Testis (tissue), 2 donors: ENCODE measurements at regions not wholly inside any gene's neighbourhood (a gene's known extent, or its start where the extent isn't known, plus 50 kb on each side); places are given as distances from the start of the nearest gene placed in this dataset.
"Not testable (repeated sequence)": the region's sequence is repeated elsewhere in the genome, so short reads cannot be mapped to it uniquely, and the experiment has no call there.

ENCODE experiments used
- DNase-seq: peaks from one replicate; pipeline ENCODE4 v3.0.0-alpha.2; 2019
- H3K27ac ChIP-seq, 2 donors: fragments of 200-600 bp; sonication (generic); one replicate each; pipeline ENCODE4 v1.5.1; 2019
- H3K27me3 ChIP-seq: fragments of 200-600 bp; sonication (generic); one replicate; pipeline ENCODE4 v1.5.1; 2019
- H3K36me3 ChIP-seq: fragments of 200-600 bp; sonication (generic); one replicate; pipeline ENCODE4 v1.5.1; 2017; ENCODE audit warnings: low read depth; ENCODE audit errors: missing control alignments
- H3K4me1 ChIP-seq: fragments of 200-600 bp; sonication (generic); one replicate; pipeline ENCODE4 v1.5.1; 2019
- H3K4me3 ChIP-seq, 2 donors: fragments of 200-600 bp; sonication (generic); one replicate each; pipeline ENCODE4 v1.5.1; 2017 to 2019
- H3K9me3 ChIP-seq: fragments of 200-600 bp; sonication (generic); one replicate; pipeline ENCODE4 v1.5.1; 2017
- POLR2A ChIP-seq: fragments of 450-650 bp; IDR thresholded peaks from one replicate; pipeline ENCODE4 v1.6.1; 2017; ENCODE audit warnings: antibody characterized with exemption, mild to moderate bottlenecking, moderate library complexity
- WGBS, 2 donors: methylation state at CpG; one replicate each; pipeline ENCODE4 v1.1.5; 2018; 5-methylcytosine and 5-hydroxymethylcytosine counted together
- intact Hi-C: fragments of 100-400 bp; cut with DNase I; formaldehyde crosslinking; loops from one replicate; pipeline ENCODE4 v1.15.1; 2023; ENCODE audit warnings: low total_unique reads
- TF ChIP-seq, protein P1 (sequence below), 3 experiments: fragments of 450-650 bp in 2 of 3; fragments of 200-600 bp in 1 of 3; sonication (generic) in 1 of 3; IDR thresholded peaks; one replicate each; pipeline ENCODE4 v1.5.1; 2016 to 2019; ENCODE audit warnings: antibody characterized with exemption in 3 of 3, mild to moderate bottlenecking in 2 of 3, moderate library complexity in 1 of 3

- 86% methylated on average over 3 of the region's 3 CpGs for WGBS, 2 donors
- Histone ChIP-seq H3K9me3 (no peaks in the 10 kb centered on the region), H3K4me3 (no peak overlapping the region), H3K36me3 (no peaks in the 10 kb centered on the region), H3K27me3 (no peaks in the 10 kb centered on the region), H3K4me1 (no peaks in the 10 kb centered on the region), H3K27ac (no peak overlapping the region)
- TF ChIP-seq, protein P1, sequence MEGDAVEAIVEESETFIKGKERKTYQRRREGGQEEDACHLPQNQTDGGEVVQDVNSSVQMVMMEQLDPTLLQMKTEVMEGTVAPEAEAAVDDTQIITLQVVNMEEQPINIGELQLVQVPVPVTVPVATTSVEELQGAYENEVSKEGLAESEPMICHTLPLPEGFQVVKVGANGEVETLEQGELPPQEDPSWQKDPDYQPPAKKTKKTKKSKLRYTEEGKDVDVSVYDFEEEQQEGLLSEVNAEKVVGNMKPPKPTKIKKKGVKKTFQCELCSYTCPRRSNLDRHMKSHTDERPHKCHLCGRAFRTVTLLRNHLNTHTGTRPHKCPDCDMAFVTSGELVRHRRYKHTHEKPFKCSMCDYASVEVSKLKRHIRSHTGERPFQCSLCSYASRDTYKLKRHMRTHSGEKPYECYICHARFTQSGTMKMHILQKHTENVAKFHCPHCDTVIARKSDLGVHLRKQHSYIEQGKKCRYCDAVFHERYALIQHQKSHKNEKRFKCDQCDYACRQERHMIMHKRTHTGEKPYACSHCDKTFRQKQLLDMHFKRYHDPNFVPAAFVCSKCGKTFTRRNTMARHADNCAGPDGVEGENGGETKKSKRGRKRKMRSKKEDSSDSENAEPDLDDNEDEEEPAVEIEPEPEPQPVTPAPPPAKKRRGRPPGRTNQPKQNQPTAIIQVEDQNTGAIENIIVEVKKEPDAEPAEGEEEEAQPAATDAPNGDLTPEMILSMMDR (IDR thresholded peaks at IDR 0.05): no peak
- TF ChIP-seq POLR2A: no peak
- DNase-seq: no peak
- intact Hi-C loops: no loop called here
Measured at GRCh38 chr1:173268786-173269277, 61.7 kb upstream of the TNFSF4 start.

DNA sequence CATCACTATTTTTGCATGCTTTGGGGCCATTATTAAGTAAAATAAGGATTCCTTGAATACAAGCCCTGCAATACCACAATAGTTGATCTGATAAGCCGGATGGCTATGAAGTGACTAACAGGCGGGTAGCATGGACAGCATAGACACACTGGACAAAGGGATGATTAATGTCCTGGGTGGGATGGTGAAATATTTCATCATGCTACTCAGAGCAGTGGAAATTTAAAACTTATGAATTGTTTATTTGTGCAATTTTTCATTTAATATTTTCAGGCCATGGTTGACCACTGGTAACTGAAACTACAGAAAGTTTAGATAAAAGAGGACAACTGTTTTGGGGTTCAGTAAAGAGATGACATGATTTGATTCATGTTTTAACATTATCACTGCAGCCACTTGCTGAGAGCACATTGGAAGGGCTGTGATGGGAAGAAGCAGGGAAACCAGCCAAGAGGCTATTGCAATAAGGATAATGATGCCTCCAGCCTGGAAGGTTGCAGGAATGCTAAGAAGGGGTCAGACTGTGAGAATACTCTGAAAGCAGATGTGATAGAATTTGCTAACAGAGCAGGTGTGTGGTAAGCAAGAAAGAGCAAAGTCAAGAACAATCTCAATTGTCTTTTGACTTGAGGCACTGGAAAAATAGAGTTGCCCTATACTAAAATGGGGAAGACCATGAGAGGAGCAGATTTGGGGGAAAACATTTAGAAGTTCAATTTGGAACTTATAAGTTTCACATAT lies 62.5 kb upstream of the TNFSF4 start:
- WGBS, 2 donors: 91 to 99% methylated on average over 2 of the region's 2 CpGs
- no peak overlapping the region for H3K27ac ChIP-seq
- H3K4me1 ChIP-seq: no peaks in the 10 kb centered on the region
- H3K4me3 ChIP-seq: no peak overlapping the region
- no peaks in the 10 kb centered on the region for H3K36me3 ChIP-seq
- DNase-seq: no peak
- TF ChIP-seq POLR2A: no peak
- TF ChIP-seq, protein P1 (IDR thresholded peaks at IDR 0.05): no peak
- H3K27me3 ChIP-seq: no peaks in the 10 kb centered on the region
- intact Hi-C loops: no loop called here
- H3K9me3 ChIP-seq: no peaks in the 10 kb centered on the region

GRCh38 chr1:173270243-173270642 lies 63.1 kb upstream of the TNFSF4 start:
- Histone ChIP-seq H3K9me3 (no peaks in the 10 kb centered on the region), H3K4me3 (no peak overlapping the region), H3K27me3 (no peaks in the 10 kb centered on the region), H3K27ac (no peak overlapping the region), H3K4me1 (no peaks in the 10 kb centered on the region), H3K36me3 (no peaks in the 10 kb centered on the region)
- DNase-seq: no peak
- TF ChIP-seq, protein P1 (IDR thresholded peaks at IDR 0.05): no peak
- no peak for TF ChIP-seq POLR2A
- WGBS, 2 donors: 81 to 92% methylated on average over 2 of the region's 2 CpGs
- intact Hi-C loops: no loop called here

DNA sequence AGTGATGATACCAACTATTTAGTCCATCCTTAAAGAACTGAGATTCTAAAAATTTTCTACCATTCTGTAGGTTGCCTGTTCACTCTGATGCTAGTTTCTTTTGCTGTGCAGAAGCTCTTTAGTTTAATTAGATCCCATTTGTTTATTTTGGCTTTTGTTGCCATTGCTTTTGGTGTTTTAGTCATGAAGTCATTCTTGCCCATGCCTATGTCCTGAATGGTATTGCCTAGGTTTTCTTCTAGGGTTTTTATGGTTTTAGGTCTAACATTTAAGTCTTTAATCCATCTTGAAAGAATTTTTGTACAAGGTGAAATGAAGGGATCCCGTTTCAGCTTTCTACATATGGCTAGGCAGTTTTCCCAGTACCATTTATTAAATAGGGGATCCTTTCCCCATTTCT lies 63.9 kb upstream of the TNFSF4 start:
- H3K4me1 ChIP-seq, H3K27me3 ChIP-seq, H3K4me3 ChIP-seq, intact Hi-C loops, H3K9me3 ChIP-seq, H3K36me3 ChIP-seq, DNase-seq, H3K27ac ChIP-seq: not testable (repeated sequence)
- WGBS, 2 donors: 96 to 100% methylated on average over 1 of the region's 1 CpG

DNA sequence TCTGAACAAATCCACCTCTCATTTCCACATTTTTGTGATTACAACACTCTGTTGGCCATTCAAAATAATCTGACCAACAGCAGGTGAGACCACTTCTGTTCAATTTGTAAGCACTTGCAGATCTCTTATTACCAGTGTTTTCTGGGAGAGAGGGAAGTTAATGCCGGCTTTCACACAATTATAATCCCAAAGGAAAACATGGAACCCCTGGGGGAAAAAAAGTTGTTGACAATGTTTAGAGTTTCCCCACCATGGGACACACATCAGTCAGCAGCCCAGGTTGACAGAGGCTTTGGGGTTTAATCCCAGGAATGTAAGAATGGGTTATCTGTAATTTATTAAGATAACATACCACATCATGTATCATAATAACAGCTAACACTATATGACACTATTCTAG lies 68.4 kb upstream of the TNFSF4 start:
- 74 to 100% methylated on average over 1 of the region's 1 CpG for WGBS, 2 donors
- Histone ChIP-seq H3K9me3 (no peaks in the 10 kb centered on the region), H3K27me3 (no peaks in the 10 kb centered on the region)

More for the DNA sequence above, 68.4 kb upstream of the TNFSF4 start:
- no peak for DNase-seq
- intact Hi-C loops: no loop called here
- H3K36me3 ChIP-seq: no peaks in the 10 kb centered on the region
- no peak overlapping the region for H3K27ac ChIP-seq
- TF ChIP-seq, protein P1 (IDR thresholded peaks at IDR 0.05): no peak
- no peak for TF ChIP-seq POLR2A
- H3K4me3 ChIP-seq: no peak overlapping the region
- H3K4me1 ChIP-seq: no peaks in the 10 kb centered on the region
